Smooth muscle cell (in vitro differentiated cells): ENCODE measurements at regions not wholly inside any gene's neighbourhood (a gene's known extent, or its start where the extent isn't known, plus 50 kb on each side); places are given as distances from the start of the nearest gene placed in this dataset.
A peak's percentile ranks its signal among the peaks of the same experiment; 100 is the strongest.

Experiments
- DNase-seq: peaks from one replicate; lab custom pipeline; 2025; ENCODE audit not compliant: unreplicated experiment; lab: John Stamatoyannopoulos, UW
- H2AFZ ChIP-seq: fragments of 200-600 bp; sonication (generic); 2 replicates; pipeline ENCODE4 v1.6.0; 2016; ENCODE audit warnings: antibody characterized with exemption, low read depth, mild to moderate bottlenecking
- H3F3A ChIP-seq: fragments of 200-600 bp; sonication (generic); 2 replicates; pipeline ENCODE4 v1.6.0; 2017; ENCODE audit warnings: antibody characterized with exemption, low read depth
- H3K27ac ChIP-seq: fragments of 200-600 bp; sonication (generic); 2 replicates; pipeline ENCODE4 v1.5.1; 2016; ENCODE audit warnings: low read depth, mild to moderate bottlenecking
- H3K27me3 ChIP-seq: fragments of 200-600 bp; sonication (generic); 2 replicates; pipeline ENCODE4 v1.6.1; 2016; ENCODE audit warnings: low read depth, mild to moderate bottlenecking
- H3K36me3 ChIP-seq: fragments of 200-600 bp; sonication (generic); 2 replicates; pipeline ENCODE4 v1.5.1; 2016; ENCODE audit warnings: low read depth
- H3K4me1 ChIP-seq: fragments of 200-600 bp; sonication (generic); 2 replicates; pipeline ENCODE4 v1.5.1; 2016; ENCODE audit warnings: low read depth
- H3K4me2 ChIP-seq: fragments of 200-600 bp; sonication (generic); 2 replicates; pipeline ENCODE4 v1.6.0; 2016; ENCODE audit warnings: mild to moderate bottlenecking
- H3K4me3 ChIP-seq: fragments of 200-600 bp; sonication (generic); 2 replicates; pipeline ENCODE4 v1.5.1; 2016; ENCODE audit warnings: mild to moderate bottlenecking
- H3K79me2 ChIP-seq: fragments of 200-600 bp; sonication (generic); 2 replicates; pipeline ENCODE4 v1.6.0; 2016; ENCODE audit warnings: low read depth, mild to moderate bottlenecking
- H3K9ac ChIP-seq: fragments of 200-600 bp; sonication (generic); 2 replicates; pipeline ENCODE4 v1.6.0; 2016; ENCODE audit warnings: low read depth
- H3K9me3 ChIP-seq: fragments of 200-600 bp; sonication (generic); replicated peaks from 2 replicates; pipeline ENCODE4 v1.5.1; 2016; ENCODE audit warnings: low read depth
- H4K20me1 ChIP-seq: fragments of 200-600 bp; sonication (generic); 2 replicates; pipeline ENCODE4 v1.6.0; 2016; ENCODE audit warnings: low read depth
- CTCF ChIP-seq: fragments of 200-600 bp; sonication (generic); IDR thresholded peaks from 2 replicates; pipeline ENCODE4 v1.5.1; 2017; ENCODE audit warnings: borderline replicate concordance, mild to moderate bottlenecking, antibody characterized with exemption; ENCODE audit not compliant: insufficient read depth, poor library complexity, severe bottlenecking
- WGBS: methylation state at CpG from one replicate; pipeline ENCODE4 v1.1.7; 2016; ENCODE audit warnings: low lambda C conversion rate; 5-methylcytosine and 5-hydroxymethylcytosine counted together

- Histone ChIP-seq H3F3A (no peaks in the 10 kb centered on the region), H4K20me1 (no peaks in the 10 kb centered on the region), H3K36me3 (no peaks in the 10 kb centered on the region), H3K27me3 (no peaks in the 10 kb centered on the region), H3K79me2 (no peaks in the 10 kb centered on the region), H3K9me3 (no peaks in the 10 kb centered on the region), H3K4me1 (no peaks in the 10 kb centered on the region), H2AFZ (no peak overlapping the region), H3K9ac (no peak overlapping the region), H3K4me3 (no peak overlapping the region), H3K4me2 (no peak overlapping the region), H3K27ac (no peak overlapping the region)
- DNase-seq = no peak
- TF ChIP-seq CTCF = no peak
Measured at GRCh38 chr12:74871817-74872216, 334.2 kb downstream of the ATXN7L3B start.

- H4K20me1 ChIP-seq = no peaks in the 10 kb centered on the region
- WGBS = 74% methylated on average over 2 of the region's 2 CpGs
- no peaks in the 10 kb centered on the region for H3F3A ChIP-seq
- H3K4me1 ChIP-seq = peaks cover 8% of the 10 kb centered on the region
- H3K36me3 ChIP-seq = no peaks in the 10 kb centered on the region
- no peaks in the 10 kb centered on the region for H3K79me2 ChIP-seq
- H3K9ac ChIP-seq = no peak overlapping the region
- H3K9me3 ChIP-seq = no peaks in the 10 kb centered on the region
- H3K27me3 ChIP-seq = no peaks in the 10 kb centered on the region
- H3K4me2 ChIP-seq = no peak overlapping the region
- TF ChIP-seq CTCF = no peak
- no peak for DNase-seq
- H3K4me3 ChIP-seq = no peak overlapping the region
- no peak overlapping the region for H2AFZ ChIP-seq
- H3K27ac ChIP-seq = no peak overlapping the region
Measured at GRCh38 chr12:74885775-74886174, 323.9 kb downstream of the KCNC2 start.

- no peaks in the 10 kb centered on the region for H4K20me1 ChIP-seq
- H3K27me3 ChIP-seq = no peaks in the 10 kb centered on the region
- 90% methylated on average over 2 of the region's 2 CpGs for WGBS
- no peaks in the 10 kb centered on the region for H3K79me2 ChIP-seq
- H3K9me3 ChIP-seq = no peaks in the 10 kb centered on the region
- TF ChIP-seq CTCF = no peak
- no peaks in the 10 kb centered on the region for H3F3A ChIP-seq
- DNase-seq = no peak
- H2AFZ ChIP-seq = peak overlapping the region; percentile 40
- peak overlapping the region; percentile 44 for H3K9ac ChIP-seq
- H3K36me3 ChIP-seq = no peaks in the 10 kb centered on the region
- peak overlapping the region; percentile 75 for H3K27ac ChIP-seq
- H3K4me3 ChIP-seq = no peak overlapping the region
- peaks cover 8% of the 10 kb centered on the region for H3K4me1 ChIP-seq
- peak overlapping the region; percentile 62 for H3K4me2 ChIP-seq
Measured at GRCh38 chr12:74889073-74889472, 320.6 kb downstream of the KCNC2 start.

GRCh38 chr12:74889563-74890236, 319.9 kb downstream of the KCNC2 start:
- H3K27ac ChIP-seq = peak overlapping the region; percentile 75
- H3K4me1 ChIP-seq = peaks cover 8% of the 10 kb centered on the region
- no peaks in the 10 kb centered on the region for H3K27me3 ChIP-seq
- no peaks in the 10 kb centered on the region for H4K20me1 ChIP-seq
- H3K4me2 ChIP-seq = peak overlapping the region; percentile 62
- no peaks in the 10 kb centered on the region for H3K79me2 ChIP-seq
- no peaks in the 10 kb centered on the region for H3F3A ChIP-seq
- H3K9ac ChIP-seq = peak overlapping the region; percentile 44
- H2AFZ ChIP-seq = peak overlapping the region; percentile 40
- H3K36me3 ChIP-seq = no peaks in the 10 kb centered on the region
- H3K9me3 ChIP-seq = no peaks in the 10 kb centered on the region
- WGBS = 71% methylated on average over 3 of the region's 3 CpGs
- no peak for DNase-seq
- no peak for TF ChIP-seq CTCF
- no peak overlapping the region for H3K4me3 ChIP-seq
